IMR-90 (cell line): ENCODE measurements at regions not wholly inside any gene's neighbourhood (a gene's known extent, or its start where the extent isn't known, plus 50 kb on each side); places are given as distances from the start of the nearest gene placed in this dataset.

Experiments
- MAFK ChIP-seq: IDR thresholded peaks from 2 replicates; pipeline ENCODE4 v1.6.1; 2012; ENCODE audit warnings: low read depth, low read length, improper control_type of control experiment
- MAZ ChIP-seq: IDR thresholded peaks from 2 replicates; pipeline ENCODE4 v1.6.1; 2012; ENCODE audit warnings: low read depth, mild to moderate bottlenecking, low read length, improper control_type of control experiment, moderate library complexity, borderline replicate concordance
- POLR2A ChIP-seq: IDR thresholded peaks from 2 replicates; pipeline ENCODE4 v1.6.1; 2012; ENCODE audit warnings: mild to moderate bottlenecking, low read depth, low read length
- RAD21 ChIP-seq: IDR thresholded peaks from 2 replicates; pipeline ENCODE4 v1.6.1; 2012; ENCODE audit warnings: low read length, improper control_type of control experiment
- RFX5 ChIP-seq: IDR thresholded peaks from 2 replicates; pipeline ENCODE4 v1.8.0; 2012; ENCODE audit warnings: low read depth, mild to moderate bottlenecking, low read length, moderate library complexity
- TF ChIP-seq, protein P1 (sequence below): conservative IDR thresholded peaks from 2 replicates; pipeline ENCODE4 v1.5.1; 2012; ENCODE audit warnings: mild to moderate bottlenecking, low read depth, low read length, improper control_type of control experiment

DNA sequence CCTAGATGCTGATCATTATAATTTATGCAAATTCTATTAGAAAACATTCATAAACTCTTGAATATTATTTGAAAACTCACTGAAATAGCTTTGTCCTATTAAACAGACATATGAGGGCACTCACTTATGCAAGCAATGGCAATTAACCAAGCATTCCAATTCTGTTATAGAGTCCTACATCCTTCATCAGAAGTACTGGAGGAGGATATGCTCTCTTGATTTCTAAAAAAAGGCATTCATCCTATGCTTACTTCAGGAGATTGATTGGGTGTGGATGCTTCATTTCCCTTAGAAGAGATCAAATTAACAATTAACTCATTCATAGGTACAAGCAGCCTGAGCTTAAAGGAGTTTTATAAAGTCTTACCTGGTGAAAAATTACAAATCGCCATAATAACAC, 1317.2 kb downstream of the PCDH7 start:
- TF ChIP-seq POLR2A (no peak), MAFK (no peak), RAD21 (no peak), MAZ (no peak), RFX5 (no peak)
- TF ChIP-seq, protein P1, sequence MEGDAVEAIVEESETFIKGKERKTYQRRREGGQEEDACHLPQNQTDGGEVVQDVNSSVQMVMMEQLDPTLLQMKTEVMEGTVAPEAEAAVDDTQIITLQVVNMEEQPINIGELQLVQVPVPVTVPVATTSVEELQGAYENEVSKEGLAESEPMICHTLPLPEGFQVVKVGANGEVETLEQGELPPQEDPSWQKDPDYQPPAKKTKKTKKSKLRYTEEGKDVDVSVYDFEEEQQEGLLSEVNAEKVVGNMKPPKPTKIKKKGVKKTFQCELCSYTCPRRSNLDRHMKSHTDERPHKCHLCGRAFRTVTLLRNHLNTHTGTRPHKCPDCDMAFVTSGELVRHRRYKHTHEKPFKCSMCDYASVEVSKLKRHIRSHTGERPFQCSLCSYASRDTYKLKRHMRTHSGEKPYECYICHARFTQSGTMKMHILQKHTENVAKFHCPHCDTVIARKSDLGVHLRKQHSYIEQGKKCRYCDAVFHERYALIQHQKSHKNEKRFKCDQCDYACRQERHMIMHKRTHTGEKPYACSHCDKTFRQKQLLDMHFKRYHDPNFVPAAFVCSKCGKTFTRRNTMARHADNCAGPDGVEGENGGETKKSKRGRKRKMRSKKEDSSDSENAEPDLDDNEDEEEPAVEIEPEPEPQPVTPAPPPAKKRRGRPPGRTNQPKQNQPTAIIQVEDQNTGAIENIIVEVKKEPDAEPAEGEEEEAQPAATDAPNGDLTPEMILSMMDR, result no peak
